Left hindlimb (tissue), 1 donor: ENCODE measurements at regions not wholly inside any gene's neighbourhood (a gene's known extent, or its start where the extent isn't known, plus 50 kb on each side); places are given as distances from the start of the nearest gene placed in this dataset.
"Not testable (repeated sequence)": the region's sequence is repeated elsewhere in the genome, so short reads cannot be mapped to it uniquely, and the experiment has no call there.

ENCODE experiments used
- DNase-seq: peaks from one replicate; pipeline ENCODE4 v3.0.0-alpha.2; 2018

DNA sequence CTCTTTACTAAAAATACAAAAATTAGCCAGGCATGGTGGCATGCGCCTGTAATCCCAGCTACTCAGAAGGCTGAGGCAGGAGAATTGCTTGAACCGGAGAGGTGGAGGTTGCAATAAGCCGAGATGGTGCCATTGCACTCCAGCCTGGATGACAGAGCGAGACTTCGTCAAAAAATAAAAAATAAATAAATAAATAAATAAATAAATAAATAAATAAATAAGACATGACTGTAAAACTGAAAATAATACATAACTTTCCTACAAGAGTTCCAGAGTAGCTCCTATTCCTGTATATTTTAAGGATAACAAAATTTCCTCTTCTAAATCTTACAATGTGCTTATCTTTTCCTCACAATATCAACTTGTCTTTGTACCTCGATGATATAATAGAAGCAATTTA lies 549.4 kb downstream of the TRAM1L1 start:
- not testable (repeated sequence) for DNase-seq

GRCh38 chr4:116531870-116532269 lies 553.5 kb downstream of the TRAM1L1 start:
- DNase-seq: no peak

DNA sequence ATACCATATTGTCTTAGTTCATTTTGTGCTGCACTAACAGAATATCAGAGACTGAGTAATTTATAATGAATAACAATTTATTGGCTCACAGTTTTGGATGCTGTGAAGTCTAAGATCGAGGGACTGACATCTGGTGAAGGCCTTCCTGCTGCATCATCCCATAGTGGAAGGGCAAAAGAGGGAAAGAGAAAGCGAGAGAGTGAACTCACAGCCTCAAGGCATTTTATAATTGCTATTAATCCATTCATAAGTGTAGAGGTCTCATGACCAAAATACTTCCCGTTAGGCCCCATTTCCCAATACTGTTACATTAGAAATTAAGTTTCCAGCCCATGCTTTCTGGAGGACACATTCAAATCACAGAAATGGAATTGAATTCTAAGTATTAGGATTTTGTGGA lies 554.4 kb downstream of the TRAM1L1 start:
- DNase-seq: no peak

DNA sequence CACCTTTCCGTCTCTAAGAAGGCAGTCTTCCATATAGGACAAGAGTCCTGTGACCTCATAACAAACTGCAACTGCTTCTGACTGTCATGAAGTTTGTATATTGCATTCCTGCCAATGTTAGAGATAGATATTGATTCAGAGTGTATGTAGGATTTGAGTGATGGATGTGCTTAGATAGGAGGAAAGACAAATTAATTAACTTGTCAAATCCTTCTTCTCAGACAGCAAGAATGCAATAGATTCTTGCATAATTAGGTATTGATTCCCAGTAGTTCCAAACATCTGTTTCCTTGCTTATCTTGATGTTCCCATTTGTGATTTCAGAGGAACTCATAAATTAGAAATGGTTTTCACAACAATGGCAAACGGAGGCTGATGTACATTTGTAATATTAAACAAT lies 555.3 kb downstream of the TRAM1L1 start:
- no peak for DNase-seq

DNA sequence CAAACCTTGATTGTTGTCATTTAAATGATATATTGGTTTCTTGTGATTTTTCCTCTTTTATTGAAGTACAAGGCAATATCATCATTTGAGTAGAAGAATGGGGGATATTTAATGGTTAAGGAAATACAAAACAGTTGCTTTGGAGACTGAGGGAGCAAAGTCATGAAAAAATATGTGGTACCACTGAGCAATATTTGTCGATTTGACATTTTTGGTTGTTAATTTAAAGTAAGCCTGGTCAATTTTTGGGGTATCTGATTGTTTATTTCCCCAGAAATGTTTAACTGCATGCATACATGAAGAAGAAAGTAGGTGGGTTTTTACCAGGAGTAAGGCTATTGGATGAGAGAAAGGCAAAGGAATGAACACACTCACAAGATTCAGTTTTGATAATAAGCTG lies 556.2 kb downstream of the TRAM1L1 start:
- no peak for DNase-seq

DNA sequence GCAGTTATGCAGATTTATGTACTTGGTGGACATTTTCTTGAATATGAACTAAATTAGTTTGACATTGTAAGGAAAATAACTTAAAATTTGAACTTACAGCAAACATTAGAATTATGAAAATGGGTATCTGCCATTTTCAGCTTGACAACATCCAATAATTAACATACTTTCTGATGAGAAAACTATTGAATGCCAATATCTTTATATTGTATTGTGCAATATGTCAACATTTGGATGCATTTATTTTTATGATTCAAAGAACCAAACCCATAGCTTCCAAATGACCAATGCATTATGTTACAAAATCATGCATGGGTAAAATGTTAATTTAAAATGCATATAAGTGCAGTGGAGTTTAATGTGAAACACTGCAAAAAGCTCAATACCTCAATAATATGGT lies 562.5 kb downstream of the TRAM1L1 start:
- DNase-seq: no peak

- DNase-seq: no peak
Measured at GRCh38 chr4:116520886-116521285, 564.5 kb downstream of the TRAM1L1 start.

DNA sequence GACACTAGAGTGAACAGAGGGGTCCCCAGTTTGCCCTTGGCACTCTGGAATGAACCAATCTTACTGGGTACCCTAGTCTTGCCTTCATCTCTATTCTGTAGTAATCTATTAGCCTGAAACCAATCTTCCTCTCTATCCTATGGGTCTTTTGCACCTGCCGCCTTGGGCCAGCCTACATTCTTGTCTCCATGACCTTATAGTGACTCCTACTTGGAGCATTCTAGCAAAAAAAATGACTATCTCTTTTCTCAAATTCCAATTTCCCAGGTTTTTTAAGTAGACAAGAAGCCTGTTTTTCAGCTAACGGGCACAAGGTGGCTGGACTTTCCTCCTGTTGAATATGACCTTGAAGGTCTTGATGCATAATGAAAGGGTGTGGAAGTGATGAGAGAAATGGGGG lies 568.7 kb downstream of the TRAM1L1 start:
- no peak for DNase-seq

- DNase-seq: no peak
Measured at GRCh38 chr4:116515959-116516358, 569.4 kb downstream of the TRAM1L1 start.

DNA sequence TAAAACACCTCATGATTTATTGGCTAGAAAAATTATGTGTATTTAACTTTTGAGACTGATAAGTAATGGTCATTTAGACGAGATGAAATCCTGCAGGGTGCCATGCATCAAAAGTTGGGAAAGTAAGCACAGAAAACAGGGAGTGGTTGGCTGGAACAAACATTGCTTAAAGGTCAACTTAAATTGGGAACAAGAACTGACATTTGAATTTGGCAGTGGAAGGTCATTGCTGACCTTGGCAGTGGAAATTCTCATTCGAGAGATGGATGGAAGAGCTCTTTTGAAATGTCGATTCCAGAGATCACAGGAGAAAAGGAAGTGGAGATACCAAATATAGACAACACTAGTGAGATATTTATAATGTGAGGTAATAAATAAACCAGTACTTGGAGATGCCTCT lies 572.8 kb downstream of the TRAM1L1 start:
- no peak for DNase-seq

- no peak for DNase-seq
Measured at GRCh38 chr4:116501954-116502353, 583.4 kb downstream of the TRAM1L1 start.

DNA sequence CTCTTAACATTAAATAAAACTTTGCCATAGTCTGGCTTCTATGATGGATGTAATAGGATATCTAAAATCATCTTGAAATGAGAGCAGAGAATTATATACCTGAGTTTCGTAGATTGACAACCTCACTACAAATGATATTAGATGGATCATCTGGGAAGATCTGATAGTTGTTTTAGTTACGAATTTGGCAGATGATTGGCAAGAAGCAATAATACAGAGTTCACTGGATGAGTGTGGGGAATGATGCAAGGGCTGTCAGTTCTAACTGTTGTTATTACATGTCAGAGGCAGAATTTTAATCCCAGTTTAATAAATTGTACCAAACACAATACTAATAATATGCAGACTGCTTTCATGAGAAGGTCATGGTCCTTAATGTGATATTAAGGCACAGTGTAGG lies 585.2 kb downstream of the TRAM1L1 start:
- DNase-seq: no peak

- DNase-seq: no peak
Measured at GRCh38 chr4:116489739-116490138, 595.6 kb downstream of the TRAM1L1 start.

- DNase-seq: no peak
Measured at GRCh38 chr4:116486401-116486800, 599.0 kb downstream of the TRAM1L1 start.

GRCh38 chr4:116480546-116480945 lies 604.8 kb downstream of the TRAM1L1 start:
- no peak for DNase-seq

GRCh38 chr4:116478343-116478742 lies 607.0 kb downstream of the TRAM1L1 start:
- DNase-seq: no peak

GRCh38 chr4:116469582-116469981 lies 615.8 kb downstream of the TRAM1L1 start:
- no peak for DNase-seq

- DNase-seq: no peak
Measured at GRCh38 chr4:116453127-116453526, 632.2 kb downstream of the TRAM1L1 start.

GRCh38 chr4:116449764-116450163 lies 635.6 kb downstream of the TRAM1L1 start:
- DNase-seq: no peak

- no peak for DNase-seq
Measured at GRCh38 chr4:116444117-116444516, 641.3 kb downstream of the TRAM1L1 start.

DNA sequence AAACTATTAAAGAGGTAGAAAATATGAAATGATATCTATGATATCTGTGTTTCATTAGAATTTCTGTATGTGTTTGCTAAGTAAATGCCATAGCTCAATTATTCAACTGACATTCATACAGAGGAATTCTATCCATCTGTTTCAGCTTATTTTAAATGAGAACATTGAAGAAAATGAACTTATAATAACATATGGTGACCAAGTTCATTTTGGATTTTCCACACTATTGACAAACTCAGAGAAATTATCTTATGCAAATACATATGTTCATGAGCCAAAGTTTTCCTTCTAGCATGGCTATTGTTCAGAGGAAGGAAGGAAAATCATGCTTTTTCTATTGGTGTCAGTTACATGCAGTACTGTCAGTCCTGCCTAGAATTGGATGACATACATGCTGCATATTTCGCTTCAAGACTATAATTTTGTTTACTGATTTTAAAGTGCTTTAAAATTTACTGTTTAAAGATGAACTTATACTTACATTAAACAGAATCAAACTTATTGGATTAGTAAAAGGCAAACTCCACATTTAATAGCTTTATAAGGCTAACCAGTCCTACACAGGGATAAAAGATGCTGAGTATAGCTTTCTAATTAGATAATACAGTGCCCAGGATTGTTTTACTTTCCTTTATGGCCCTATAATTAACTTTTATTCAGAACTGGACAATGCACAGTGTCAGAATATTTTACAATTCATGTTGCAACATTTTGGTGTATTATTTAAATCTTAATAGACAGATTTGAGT lies 646.2 kb downstream of the TRAM1L1 start:
- DNase-seq: no peak

GRCh38 chr4:116438417-116438816 lies 647.0 kb downstream of the TRAM1L1 start:
- no peak for DNase-seq

GRCh38 chr4:116427666-116428065 lies 657.7 kb downstream of the TRAM1L1 start:
- no peak for DNase-seq

- no peak for DNase-seq
Measured at GRCh38 chr4:116413222-116413621, 672.2 kb downstream of the TRAM1L1 start.

DNA sequence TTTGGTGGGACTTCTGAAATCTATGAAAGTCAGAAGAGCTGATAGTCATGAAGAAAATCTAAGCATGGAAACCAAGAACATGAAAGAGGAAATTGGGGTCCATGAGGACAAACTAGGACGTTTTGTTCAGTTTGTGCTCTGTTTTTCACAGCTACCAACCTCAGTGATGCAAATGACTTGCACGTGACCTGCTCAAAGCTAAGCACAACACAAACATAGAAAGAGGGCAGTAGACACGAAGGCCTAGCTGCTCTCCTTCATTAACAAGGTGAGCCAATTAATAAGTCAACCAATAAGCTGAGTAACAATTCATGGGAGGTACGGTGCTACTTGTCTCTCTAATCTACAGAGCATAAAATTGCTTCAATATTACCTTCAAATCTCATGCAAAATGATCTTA lies 684.1 kb downstream of the TRAM1L1 start:
- DNase-seq: no peak
